Endodermal cell (in vitro differentiated cells): ENCODE measurements at regions not wholly inside any gene's neighbourhood (a gene's known extent, or its start where the extent isn't known, plus 50 kb on each side); places are given as distances from the start of the nearest gene placed in this dataset.

Experiments used
- DNase-seq: peaks from one replicate; pipeline ENCODE4 v3.0.0-alpha.2; 2017
- H3K27ac ChIP-seq: 2 replicates; pipeline ENCODE4 v1.5.1; 2013; ENCODE audit warnings: mild to moderate bottlenecking, low read depth, low read length, moderate library complexity
- H3K27me3 ChIP-seq: 2 replicates; pipeline ENCODE4 v1.6.1; 2013; ENCODE audit warnings: mild to moderate bottlenecking, low read length, moderate library complexity; ENCODE audit not compliant: insufficient read depth, control insufficient read depth, poor library complexity, severe bottlenecking
- H3K36me3 ChIP-seq: 2 replicates; pipeline ENCODE4 v1.7.0; 2013; ENCODE audit warnings: mild to moderate bottlenecking, low read length, moderate library complexity; ENCODE audit not compliant: control insufficient read depth, insufficient read depth
- H3K4me1 ChIP-seq: one replicate; pipeline ENCODE4 v1.7.0; 2013; ENCODE audit warnings: low read length; ENCODE audit not compliant: control insufficient read depth, insufficient read depth
- H3K4me3 ChIP-seq: 2 replicates; pipeline ENCODE4 v1.5.1; 2013; ENCODE audit warnings: mild to moderate bottlenecking, low read length, moderate library complexity
- H3K9ac ChIP-seq: 2 replicates; pipeline ENCODE4 v1.6.1; 2013; ENCODE audit warnings: mild to moderate bottlenecking, low read length, moderate library complexity; ENCODE audit not compliant: poor library complexity, severe bottlenecking; ENCODE audit errors: extremely low read depth
- H3K9me3 ChIP-seq: 2 replicates; pipeline ENCODE4 v1.6.1; 2013; ENCODE audit warnings: mild to moderate bottlenecking, low read length, moderate library complexity; ENCODE audit not compliant: control insufficient read depth
- H3K27ac Mint-ChIP-seq: 2 replicates; pipeline ENCODE4 v1.8.0; 2020; ENCODE audit warnings: mixed read lengths
- H3K27me3 Mint-ChIP-seq: 2 replicates; pipeline ENCODE4 v1.8.0; 2021; ENCODE audit warnings: mild to moderate bottlenecking, mixed read lengths; ENCODE audit not compliant: insufficient read depth
- H3K36me3 Mint-ChIP-seq: 2 replicates; pipeline ENCODE4 v1.8.0; 2020; ENCODE audit warnings: low read depth, mixed read lengths
- H3K4me1 Mint-ChIP-seq: 2 replicates; pipeline ENCODE4 v1.8.0; 2020; ENCODE audit warnings: mixed read lengths
- H3K4me3 Mint-ChIP-seq: 2 replicates; pipeline ENCODE4 v1.8.0; 2020; ENCODE audit warnings: mild to moderate bottlenecking, moderate library complexity, mixed read lengths
- H3K9me3 Mint-ChIP-seq: 2 replicates; pipeline ENCODE4 v1.8.0; 2020; ENCODE audit warnings: mild to moderate bottlenecking, mixed read lengths
- WGBS, 2 experiments: methylation state at CpG; one replicate each; pipeline versions ENCODE4 v1.1.5 to v1.1.7; 2013; ENCODE audit warnings: missing lambda C conversion rate in 2 of 2, mixed read lengths in 1 of 2; ENCODE audit not compliant: insufficient coverage in 1 of 2, insufficient read length in 1 of 2; 5-methylcytosine and 5-hydroxymethylcytosine counted together
- TF ChIP-seq, protein P1 (sequence below): fragments of 200-600 bp; sonication (generic); conservative IDR thresholded peaks from 2 replicates; pipeline ENCODE4 v1.5.0; 2021; ENCODE audit warnings: antibody characterized with exemption, mild to moderate bottlenecking

DNA sequence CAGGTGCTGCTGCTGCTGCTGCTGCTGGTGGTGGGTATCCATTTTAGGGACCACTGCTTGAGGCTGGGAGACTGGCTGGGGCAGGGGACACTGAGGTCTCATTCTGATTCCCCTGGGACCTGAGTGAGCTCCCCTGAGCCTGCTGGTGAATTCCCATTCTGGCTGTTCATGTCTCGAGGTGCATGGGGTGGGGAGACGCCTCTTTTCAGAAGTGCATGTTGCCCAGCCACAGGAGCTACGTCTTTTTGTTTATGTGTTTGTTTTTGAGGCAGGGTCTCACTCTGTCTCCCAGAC is 133.4 kb downstream of the RHOU start:
- Histone ChIP-seq H3K9me3 (no peaks in the 10 kb centered on the region), H3K27ac (no peak overlapping the region), H3K9ac (no peak overlapping the region), H3K36me3 (no peaks in the 10 kb centered on the region), H3K4me3 (no peak overlapping the region), H3K27me3 (no peaks in the 10 kb centered on the region), H3K4me1 (no peaks in the 10 kb centered on the region)
- Mint-ChIP-seq H3K27ac (no peak overlapping the region), H3K9me3 (no peaks in the 10 kb centered on the region), H3K27me3 (peaks cover 1% of the 10 kb centered on the region), H3K4me1 (peaks cover 22% of the 10 kb centered on the region), H3K36me3 (no peaks in the 10 kb centered on the region), H3K4me3 (no peak overlapping the region)
- DNase-seq = no peak
- 87 to 93% methylated on average over 3 of the region's 3 CpGs for WGBS, 2 experiments
- TF ChIP-seq, protein P1, sequence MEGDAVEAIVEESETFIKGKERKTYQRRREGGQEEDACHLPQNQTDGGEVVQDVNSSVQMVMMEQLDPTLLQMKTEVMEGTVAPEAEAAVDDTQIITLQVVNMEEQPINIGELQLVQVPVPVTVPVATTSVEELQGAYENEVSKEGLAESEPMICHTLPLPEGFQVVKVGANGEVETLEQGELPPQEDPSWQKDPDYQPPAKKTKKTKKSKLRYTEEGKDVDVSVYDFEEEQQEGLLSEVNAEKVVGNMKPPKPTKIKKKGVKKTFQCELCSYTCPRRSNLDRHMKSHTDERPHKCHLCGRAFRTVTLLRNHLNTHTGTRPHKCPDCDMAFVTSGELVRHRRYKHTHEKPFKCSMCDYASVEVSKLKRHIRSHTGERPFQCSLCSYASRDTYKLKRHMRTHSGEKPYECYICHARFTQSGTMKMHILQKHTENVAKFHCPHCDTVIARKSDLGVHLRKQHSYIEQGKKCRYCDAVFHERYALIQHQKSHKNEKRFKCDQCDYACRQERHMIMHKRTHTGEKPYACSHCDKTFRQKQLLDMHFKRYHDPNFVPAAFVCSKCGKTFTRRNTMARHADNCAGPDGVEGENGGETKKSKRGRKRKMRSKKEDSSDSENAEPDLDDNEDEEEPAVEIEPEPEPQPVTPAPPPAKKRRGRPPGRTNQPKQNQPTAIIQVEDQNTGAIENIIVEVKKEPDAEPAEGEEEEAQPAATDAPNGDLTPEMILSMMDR = no peak

DNA sequence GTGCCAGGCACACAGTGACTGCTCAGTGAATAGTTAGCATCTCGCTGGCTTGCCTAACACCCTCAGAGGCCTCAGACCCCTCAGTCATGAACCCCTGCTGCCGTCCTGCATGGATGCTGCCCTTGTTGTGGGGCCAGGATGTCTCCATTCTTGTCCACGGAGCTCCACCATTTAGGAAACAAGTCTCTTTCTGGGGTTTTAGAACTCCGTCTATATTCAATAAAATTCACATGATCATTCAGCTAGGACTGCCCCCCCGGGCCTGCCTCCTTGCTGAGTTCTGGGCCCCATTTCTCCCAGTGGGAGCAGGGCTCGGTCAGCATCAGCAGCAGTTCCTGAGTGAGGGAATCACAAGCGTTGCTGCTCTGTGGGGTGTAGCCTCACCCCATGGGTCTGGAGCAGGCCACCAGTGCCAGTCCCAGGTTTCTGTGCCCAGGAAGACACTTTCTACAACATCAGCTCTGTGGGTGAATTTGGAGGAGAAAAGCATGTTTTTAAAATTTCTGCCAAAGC is 134.1 kb downstream of the RHOU start:
- 89 to 100% methylated on average over 1 to 7 of the region's 7 CpGs for WGBS, 2 experiments
- Histone ChIP-seq H3K9ac (no peak overlapping the region), H3K4me3 (no peak overlapping the region), H3K9me3 (no peaks in the 10 kb centered on the region), H3K27me3 (no peaks in the 10 kb centered on the region), H3K4me1 (no peaks in the 10 kb centered on the region), H3K27ac (no peak overlapping the region), H3K36me3 (no peaks in the 10 kb centered on the region)
- no peaks in the 10 kb centered on the region for H3K36me3 Mint-ChIP-seq
- no peak overlapping the region for H3K4me3 Mint-ChIP-seq
- peaks cover 1% of the 10 kb centered on the region for H3K27me3 Mint-ChIP-seq
- no peak overlapping the region for H3K27ac Mint-ChIP-seq
- H3K4me1 Mint-ChIP-seq = peaks cover 18% of the 10 kb centered on the region
- no peak for DNase-seq
- TF ChIP-seq, protein P1 = no peak
- no peaks in the 10 kb centered on the region for H3K9me3 Mint-ChIP-seq

DNA sequence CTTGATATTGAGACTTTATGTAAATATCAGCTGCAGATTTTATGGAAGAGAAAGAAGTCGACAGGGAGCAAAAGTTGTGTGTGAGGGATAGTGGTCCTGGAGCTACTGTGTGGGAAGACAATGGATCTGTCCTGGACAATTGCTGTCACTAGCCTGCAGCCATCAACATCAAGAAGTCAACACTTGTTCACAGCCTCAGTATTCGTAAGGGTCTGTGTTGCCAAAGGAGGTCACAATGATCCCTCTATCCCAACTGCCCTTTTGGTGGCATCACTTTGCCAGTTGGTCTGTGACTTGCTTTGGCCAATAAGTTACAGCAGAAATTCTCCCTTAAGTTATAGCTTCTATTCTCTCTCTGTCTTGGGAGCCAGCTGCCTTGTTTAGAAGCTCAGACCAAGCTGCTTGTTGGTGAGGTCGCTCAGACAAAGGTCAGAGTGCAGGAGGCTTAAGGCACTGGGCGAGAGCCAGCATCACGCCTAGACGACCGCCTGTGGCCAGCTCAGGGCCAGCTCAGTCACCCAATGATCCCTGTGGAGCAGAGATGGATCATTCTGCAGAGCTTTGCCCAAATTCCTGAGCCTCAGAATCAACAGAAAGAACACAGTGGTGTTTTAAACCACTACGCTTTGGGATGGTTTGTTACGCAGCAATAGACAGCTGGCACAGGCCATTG is 134.9 kb downstream of the RHOU start:
- no peak for DNase-seq
- Mint-ChIP-seq H3K4me3 (no peak overlapping the region), H3K9me3 (no peaks in the 10 kb centered on the region), H3K4me1 (peaks cover 14% of the 10 kb centered on the region), H3K36me3 (no peaks in the 10 kb centered on the region), H3K27me3 (peaks cover 1% of the 10 kb centered on the region), H3K27ac (no peak overlapping the region)
- Histone ChIP-seq H3K9ac (no peak overlapping the region), H3K4me1 (no peaks in the 10 kb centered on the region), H3K27ac (no peak overlapping the region), H3K36me3 (no peaks in the 10 kb centered on the region), H3K4me3 (no peak overlapping the region), H3K9me3 (no peaks in the 10 kb centered on the region), H3K27me3 (no peaks in the 10 kb centered on the region)
- TF ChIP-seq, protein P1 = no peak
- 85 to 93% methylated on average over 9 of the region's 9 CpGs for WGBS, 2 experiments
